Pancreas (tissue), 10 donors: ENCODE measurements at regions not wholly inside any gene's neighbourhood (a gene's known extent, or its start where the extent isn't known, plus 50 kb on each side); places are given as distances from the start of the nearest gene placed in this dataset.
A peak's percentile ranks its signal among the peaks of the same experiment; 100 is the strongest.

ENCODE experiments used
- ATAC-seq, 4 donors: fragments of 200-7000 bp; cut with Tn5 transposase; one replicate each; pipeline versions ENCODE4 v1.8.0 to v1.9.1; 2020; ENCODE audit warnings: mild to moderate bottlenecking in 4 of 4, moderate library complexity in 4 of 4
- DNase-seq, 6 donors: peaks; one replicate each; pipeline ENCODE4 v3.0.0-alpha.2; 2020
- FAIRE-seq: peaks from 2 replicates; lab custom pipeline; 2012; peaks lifted over from hg19 to GRCh38; lab: Jason Lieb, UNC
- H3K27ac ChIP-seq, 4 donors: fragments of 200-600 bp; sonication (generic); 1 replicate in 3 of 4; 2 replicates in 1 of 4; pipeline versions ENCODE4 v1.5.0 to v1.8.0; 2020
- H3K27me3 ChIP-seq, 4 donors: fragments of 200-600 bp; one replicate each; pipeline ENCODE4 v1.8.0; 2021
- H3K36me3 ChIP-seq, 3 donors: fragments of 200-600 bp; sonication (generic) in 1 of 3; one replicate each; pipeline versions ENCODE4 v1.5.0 to v1.8.0; 2020 to 2021
- H3K4me1 ChIP-seq, 3 donors: fragments of 200-600 bp; one replicate each; pipeline ENCODE4 v1.8.0; 2021
- H3K4me3 ChIP-seq, 4 donors: fragments of 200-600 bp; sonication (generic) in 2 of 4; one replicate each; pipeline versions ENCODE4 v1.5.0 to v1.8.0; 2020 to 2021
- H3K9me3 ChIP-seq, 4 donors: fragments of 200-600 bp; one replicate each; pipeline ENCODE4 v1.8.0; 2021
- CTCF ChIP-seq, 4 donors: fragments of 200-600 bp; sonication (generic) in 3 of 4; IDR thresholded peaks; one replicate each; pipeline versions ENCODE4 v1.5.0 to v1.8.0; 2021; ENCODE audit warnings: antibody characterized with exemption in 4 of 4
- WGBS, 2 donors: extraction: QIAGEN DNeasy Blood & Tissue Kit; methylation state at CpG; one replicate each; pipeline ENCODE4 v1.1.7; 2013; 5-methylcytosine and 5-hydroxymethylcytosine counted together
- intact Hi-C, 3 donors: fragments of 100-400 bp; cut with DNase I; formaldehyde crosslinking; loops; one replicate each; pipeline versions ENCODE4 v1.11.1 to v1.14.2; 2022
- donor health status: healthy with polysubstance abuse.
- donor health status: DM: no; HTN: no; CAD: no; lungs with moderate emphysema.
- donor health status: DM: no; HTN: no; CAD: no.
- donor health status: control.
- donor health status: control.
- donor health status: Bipolar disorder and iron deficiency.
- donor health status: DM: yes; HTN: yes; CAD: no.
- donor health status: DM: no; HTN: no; CAD: no.
- donor health status: DM: no; HTN: no; CAD: no.
- donor health status: DM: yes; HTN: yes; CAD: no.

DNA sequence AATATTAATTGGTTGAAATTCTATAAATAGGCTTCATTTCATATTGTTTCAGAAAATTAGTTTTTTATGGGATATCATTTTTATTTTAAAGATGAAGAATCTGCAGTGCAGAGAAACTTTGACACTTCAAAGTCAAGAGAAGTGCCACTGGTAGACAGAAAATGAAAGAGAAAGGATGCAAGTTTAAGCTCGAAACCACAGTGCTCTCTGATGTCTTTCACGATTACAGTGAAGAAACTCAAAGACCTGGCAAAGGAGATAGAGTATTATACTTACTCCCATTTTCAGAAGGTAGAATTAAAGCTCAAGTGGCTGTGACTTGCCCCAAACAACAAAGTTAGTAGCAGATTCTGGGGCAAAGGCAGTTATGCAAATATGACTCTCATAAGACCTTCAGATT is 745.4 kb downstream of the TECRL start:
- DNase-seq (no peak), FAIRE-seq (no peak), ATAC-seq (no peak)
- H3K36me3 ChIP-seq = no peaks in the 10 kb centered on the region
- no peaks in the 10 kb centered on the region for H3K4me1 ChIP-seq
- no peaks in the 10 kb centered on the region for H3K9me3 ChIP-seq
- no peaks in the 10 kb centered on the region for H3K27me3 ChIP-seq
- TF ChIP-seq CTCF (IDR thresholded peaks at IDR 0.05) = no peak
- 54 to 79% methylated on average over 2 of the region's 2 CpGs for WGBS, 2 donors
- no peak overlapping the region for H3K4me3 ChIP-seq
- intact Hi-C loops = no loop called here
- H3K27ac ChIP-seq = no peak overlapping the region

DNA sequence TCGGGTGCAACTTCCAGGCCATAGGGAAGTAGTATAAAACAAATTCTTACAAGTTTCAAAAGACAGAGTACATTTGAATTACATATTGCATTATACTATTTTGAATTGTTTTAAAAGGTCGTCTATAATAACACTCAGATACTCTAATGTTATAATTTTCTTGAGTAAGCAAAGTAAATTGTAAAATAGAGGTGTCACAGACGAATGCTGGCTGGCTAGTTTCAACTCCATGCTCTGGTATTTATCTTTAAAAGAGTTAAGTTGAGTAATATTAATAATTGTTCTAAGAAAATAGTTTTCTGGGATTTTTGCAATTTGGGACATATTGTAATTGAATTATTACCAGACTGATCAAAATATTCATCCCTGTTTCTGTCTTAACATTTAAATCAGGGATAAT is 764.9 kb downstream of the TECRL start:
- no peaks in the 10 kb centered on the region for H3K9me3 ChIP-seq
- FAIRE-seq (no peak), DNase-seq (no peak), ATAC-seq (no peak)
- no peak for TF ChIP-seq CTCF (IDR thresholded peaks at IDR 0.05)
- no peak overlapping the region for H3K27ac ChIP-seq
- H3K4me3 ChIP-seq = no peak overlapping the region
- no peaks in the 10 kb centered on the region for H3K4me1 ChIP-seq
- intact Hi-C loops = no loop called here
- WGBS, 2 donors = 27 to 43% methylated on average over 3 of the region's 3 CpGs
- no peaks in the 10 kb centered on the region for H3K36me3 ChIP-seq
- H3K27me3 ChIP-seq = no peaks in the 10 kb centered on the region

DNA sequence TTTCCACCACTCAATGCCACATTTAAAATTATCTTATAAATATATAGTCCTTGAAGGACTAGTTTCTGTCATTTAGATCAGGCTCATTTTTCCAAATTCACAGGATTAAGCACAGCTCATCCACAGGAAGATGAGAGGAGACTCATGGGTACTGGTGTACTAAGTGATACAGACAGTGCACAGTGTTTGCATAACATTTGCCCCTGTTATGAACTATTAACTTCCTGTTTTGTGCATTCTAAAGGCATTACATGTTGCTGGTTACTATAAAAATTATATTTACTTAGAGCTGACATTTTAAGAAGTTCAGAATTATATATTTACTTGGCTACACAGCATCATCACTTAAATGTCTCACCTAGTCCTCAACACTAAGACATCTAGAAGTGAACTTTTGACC is 772.0 kb downstream of the TECRL start:
- H3K27ac ChIP-seq = no peak overlapping the region
- no peaks in the 10 kb centered on the region for H3K9me3 ChIP-seq
- FAIRE-seq (no peak), DNase-seq (no peak), ATAC-seq (no peak)
- no peak for TF ChIP-seq CTCF (IDR thresholded peaks at IDR 0.05)
- no peak overlapping the region for H3K4me3 ChIP-seq
- intact Hi-C loops = no loop called here
- no peaks in the 10 kb centered on the region for H3K27me3 ChIP-seq
- no peaks in the 10 kb centered on the region for H3K4me1 ChIP-seq
- no peaks in the 10 kb centered on the region for H3K36me3 ChIP-seq

GRCh38 chr4:63632858-63633257 is 776.4 kb downstream of the TECRL start:
- no peak for FAIRE-seq
- Histone ChIP-seq H3K27ac (no peak overlapping the region), H3K36me3 (no peaks in the 10 kb centered on the region), H3K9me3 (no peaks in the 10 kb centered on the region), H3K4me1 (no peaks in the 10 kb centered on the region), H3K4me3 (no peak overlapping the region), H3K27me3 (no peaks in the 10 kb centered on the region)
- no peak for TF ChIP-seq CTCF (IDR thresholded peaks at IDR 0.05)
- no peak for DNase-seq
- no peak for ATAC-seq
- WGBS, 2 donors = 46 to 51% methylated on average over 2 of the region's 2 CpGs
- intact Hi-C loops = no loop called here

GRCh38 chr4:63620271-63620670 is 789.0 kb downstream of the TECRL start:
- H3K27ac ChIP-seq = no peak overlapping the region
- ATAC-seq (peak in 2 of 4 donors; percentile 64 to 78), DNase-seq (no peak), FAIRE-seq (no peak)
- intact Hi-C loops = no loop called here
- no peak overlapping the region for H3K4me3 ChIP-seq
- 3 to 7% methylated on average over 2 of the region's 2 CpGs for WGBS, 2 donors
- H3K36me3 ChIP-seq = no peaks in the 10 kb centered on the region
- H3K27me3 ChIP-seq = no peaks in the 10 kb centered on the region
- no peaks in the 10 kb centered on the region for H3K9me3 ChIP-seq
- no peaks in the 10 kb centered on the region for H3K4me1 ChIP-seq
- TF ChIP-seq CTCF (IDR thresholded peaks at IDR 0.05) = no peak
